OCI-LY3 (cell line): ENCODE measurements at regions not wholly inside any gene's neighbourhood (a gene's known extent, or its start where the extent isn't known, plus 50 kb on each side); places are given as distances from the start of the nearest gene placed in this dataset.

Experiments used
- H2AFZ ChIP-seq: fragments of 200-600, 300-600 bp; shearing (Covaris generic); 2 replicates; pipeline ENCODE4 v1.6.0; 2014; ENCODE audit warnings: antibody characterized with exemption, low read depth, low read length
- H3K27ac ChIP-seq: fragments of 200-600, 300-600 bp; sonication (generic); 2 replicates; pipeline ENCODE4 v1.5.1; 2014; ENCODE audit warnings: mild to moderate bottlenecking, low read length, moderate library complexity, mixed read lengths
- H3K27me3 ChIP-seq: fragments of 200-600, 300-600 bp; sonication (generic); 2 replicates; pipeline ENCODE4 v1.6.1; 2014; ENCODE audit warnings: low read depth, low read length, mixed read lengths
- H3K36me3 ChIP-seq: fragments of 200-600, 300-600 bp; sonication (generic); replicated peaks from 2 replicates; pipeline ENCODE3; 2014; ENCODE audit warnings: low read depth, low read length, mixed read lengths
- H3K4me1 ChIP-seq: fragments of 300-600, 200-600 bp; sonication (generic); 2 replicates; pipeline ENCODE4 v1.6.1; 2014; ENCODE audit warnings: low read length, mixed read lengths
- H3K4me2 ChIP-seq: fragments of 200-600, 300-600 bp; sonication (generic); 2 replicates; pipeline ENCODE4 v1.6.1; 2014; ENCODE audit warnings: low read length, mixed read lengths
- H3K4me3 ChIP-seq: fragments of 300-600, 200-600 bp; sonication (generic); 2 replicates; pipeline ENCODE4 v1.5.1; 2014; ENCODE audit warnings: antibody characterized with exemption, mild to moderate bottlenecking, low read length, moderate library complexity
- H3K79me2 ChIP-seq: fragments of 300-600, 200-600 bp; shearing (Covaris generic); 2 replicates; pipeline ENCODE4 v1.6.1; 2014; ENCODE audit warnings: mild to moderate bottlenecking, low read length, mixed read lengths
- H3K9ac ChIP-seq: fragments of 300-600, 200-600 bp; shearing (Covaris generic); 2 replicates; pipeline ENCODE4 v1.6.0; 2014; ENCODE audit warnings: mild to moderate bottlenecking, low read length, moderate library complexity
- H3K9me3 ChIP-seq: fragments of 200-600, 300-600 bp; shearing (Covaris generic); 2 replicates; pipeline ENCODE4 v1.6.1; 2014; ENCODE audit warnings: low read length, mixed read lengths; ENCODE audit not compliant: insufficient read depth
- H4K20me1 ChIP-seq: fragments of 200-600, 300-600 bp; sonication (generic); 2 replicates; pipeline ENCODE4 v1.6.1; 2016; ENCODE audit warnings: low read length, mixed read lengths; ENCODE audit not compliant: insufficient read depth
- CTCF ChIP-seq: fragments of 200-600, 300-600 bp; sonication (generic); IDR thresholded peaks from 2 replicates; pipeline ENCODE4 v1.5.1; 2014; ENCODE audit warnings: antibody characterized with exemption, low read length, low read depth
- EZH2phosphoT487 ChIP-seq: fragments of 200-600 bp; shearing (Covaris generic); IDR thresholded peaks from 2 replicates; pipeline ENCODE4 v1.6.1; 2018; ENCODE audit warnings: antibody characterized with exemption, mixed run types, low read depth

- no peaks in the 10 kb centered on the region for H3K27me3 ChIP-seq
- H3K9me3 ChIP-seq = no peaks in the 10 kb centered on the region
- no peaks in the 10 kb centered on the region for H3K36me3 ChIP-seq
- TF ChIP-seq CTCF (no peak), EZH2phosphoT487 (no peak)
- no peak overlapping the region for H2AFZ ChIP-seq
- H3K27ac ChIP-seq = no peak overlapping the region
- no peaks in the 10 kb centered on the region for H3K79me2 ChIP-seq
- no peak overlapping the region for H3K9ac ChIP-seq
- H3K4me1 ChIP-seq = no peaks in the 10 kb centered on the region
- H3K4me2 ChIP-seq = no peak overlapping the region
- no peaks in the 10 kb centered on the region for H4K20me1 ChIP-seq
- no peak overlapping the region for H3K4me3 ChIP-seq
Measured at GRCh38 chr1:102084771-102085535, 88.2 kb upstream of the OLFM3 start.

GRCh38 chr1:102083192-102083591, 86.5 kb upstream of the OLFM3 start:
- no peaks in the 10 kb centered on the region for H4K20me1 ChIP-seq
- H3K36me3 ChIP-seq = no peaks in the 10 kb centered on the region
- no peak overlapping the region for H2AFZ ChIP-seq
- no peaks in the 10 kb centered on the region for H3K79me2 ChIP-seq
- H3K4me1 ChIP-seq = no peaks in the 10 kb centered on the region
- H3K27ac ChIP-seq = no peak overlapping the region
- H3K9me3 ChIP-seq = no peaks in the 10 kb centered on the region
- TF ChIP-seq EZH2phosphoT487 = no peak
- TF ChIP-seq CTCF = no peak
- no peaks in the 10 kb centered on the region for H3K27me3 ChIP-seq
- H3K9ac ChIP-seq = no peak overlapping the region
- no peak overlapping the region for H3K4me3 ChIP-seq
- H3K4me2 ChIP-seq = no peak overlapping the region

DNA sequence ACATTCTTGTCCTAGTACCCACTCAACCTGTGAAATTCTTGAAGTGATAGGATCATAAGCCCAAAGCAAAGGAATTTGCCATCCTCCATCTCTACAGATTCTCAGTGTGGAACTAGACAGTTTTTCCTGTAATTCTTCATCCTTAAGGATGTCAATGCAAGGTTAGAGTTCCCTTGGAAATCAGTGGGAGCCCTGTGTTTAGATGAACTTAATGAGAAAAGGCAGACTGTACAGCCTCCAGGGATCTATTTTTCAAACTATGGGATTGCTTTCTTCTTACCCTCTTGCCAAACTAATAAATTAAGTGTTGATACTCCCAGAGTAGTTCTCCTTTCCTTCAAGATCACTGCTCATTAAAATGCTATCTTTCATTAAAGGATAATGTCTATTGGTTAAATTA, 78.1 kb upstream of the OLFM3 start:
- Histone ChIP-seq H3K27me3 (no peaks in the 10 kb centered on the region), H3K27ac (no peak overlapping the region), H3K79me2 (no peaks in the 10 kb centered on the region), H3K9ac (no peak overlapping the region), H2AFZ (no peak overlapping the region), H3K4me3 (no peak overlapping the region), H3K9me3 (no peaks in the 10 kb centered on the region), H3K36me3 (no peaks in the 10 kb centered on the region), H3K4me1 (no peaks in the 10 kb centered on the region), H4K20me1 (no peaks in the 10 kb centered on the region), H3K4me2 (no peak overlapping the region)
- TF ChIP-seq CTCF (no peak), EZH2phosphoT487 (no peak)

DNA sequence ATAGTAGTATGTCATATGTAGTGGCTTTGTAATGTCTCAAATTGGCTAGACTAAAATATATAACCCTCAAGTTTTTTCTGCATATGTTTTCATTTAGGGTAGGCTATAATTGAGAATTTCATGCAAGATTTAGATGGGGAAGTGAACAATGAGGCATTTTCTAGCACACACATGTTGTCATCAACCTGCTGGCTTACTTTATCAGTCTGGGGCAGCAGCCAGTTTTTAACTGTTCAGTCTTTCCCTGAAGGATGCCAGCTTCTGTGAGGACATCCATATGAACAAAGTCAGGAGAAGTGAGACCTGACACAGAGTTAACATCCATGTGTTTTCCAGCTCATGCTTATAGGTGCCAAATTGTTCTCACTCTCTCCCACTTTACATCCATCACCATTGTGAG, 74.7 kb upstream of the OLFM3 start:
- no peaks in the 10 kb centered on the region for H3K79me2 ChIP-seq
- H3K27me3 ChIP-seq = no peaks in the 10 kb centered on the region
- TF ChIP-seq EZH2phosphoT487 = no peak
- TF ChIP-seq CTCF = no peak
- H3K36me3 ChIP-seq = no peaks in the 10 kb centered on the region
- H3K4me3 ChIP-seq = no peak overlapping the region
- H3K27ac ChIP-seq = no peak overlapping the region
- no peak overlapping the region for H3K4me2 ChIP-seq
- no peaks in the 10 kb centered on the region for H3K9me3 ChIP-seq
- no peaks in the 10 kb centered on the region for H4K20me1 ChIP-seq
- H2AFZ ChIP-seq = no peak overlapping the region
- no peak overlapping the region for H3K9ac ChIP-seq
- no peaks in the 10 kb centered on the region for H3K4me1 ChIP-seq
